PC-9 (cell line): ENCODE measurements at regions not wholly inside any gene's neighbourhood (a gene's known extent, or its start where the extent isn't known, plus 50 kb on each side); places are given as distances from the start of the nearest gene placed in this dataset.

Experiments
- BruUV-seq: library from RNA; stranded (reverse); fragments of 400-500 nt; replicated peaks from 2 replicates; lab custom pipeline; 2021; lab: Mats Ljungman, UMichigan
- CTCF ChIA-PET: fragments of 300-600 bp; sonication (Branson Sonifier 250); formaldehyde crosslinking; loops from one replicate; lab custom pipeline; 2022; ENCODE audit warnings: antibody characterized with exemption; lab: Charles Lee
- POLR2A ChIA-PET: fragments of 300-600 bp; sonication (Branson Sonifier 250); formaldehyde crosslinking; loops from one replicate; lab custom pipeline; 2022; ENCODE audit warnings: antibody characterized with exemption; ENCODE audit not compliant: unreplicated experiment; lab: Charles Lee
- DNase-seq, 2 experiments: peaks; one replicate each; pipeline versions ENCODE4 v3.0.0 to v3.0.0-alpha.2; 2015 to 2022; ENCODE audit warnings: mixed read lengths in 1 of 2
- H2AFZ ChIP-seq: fragments of 200-600 bp; sonication (generic); 2 replicates; pipeline ENCODE4 v1.8.1; 2017; ENCODE audit warnings: antibody characterized with exemption
- H3F3A ChIP-seq: fragments of 200-600 bp; sonication (generic); 2 replicates; pipeline ENCODE4 v1.8.1; 2017; ENCODE audit warnings: antibody characterized with exemption, mild to moderate bottlenecking, low read depth; ENCODE audit not compliant: insufficient read depth
- H3K27ac ChIP-seq: fragments of 200-600 bp; sonication (generic); 2 replicates; pipeline ENCODE4 v1.6.1; 2016; ENCODE audit warnings: mixed run types
- H3K27me3 ChIP-seq: fragments of 200-600 bp; sonication (generic); 2 replicates; pipeline ENCODE4 v1.6.1; 2016; ENCODE audit warnings: low read depth, mixed run types; ENCODE audit not compliant: insufficient read depth
- H3K36me3 ChIP-seq: fragments of 200-600 bp; sonication (generic); 2 replicates; pipeline ENCODE4 v1.6.1; 2016; ENCODE audit warnings: low read depth, mixed run types
- H3K4me1 ChIP-seq: fragments of 200-600 bp; sonication (generic); replicated peaks from 2 replicates; pipeline ENCODE4 v1.6.1; 2016; ENCODE audit warnings: mixed run types; ENCODE audit not compliant: insufficient read depth
- H3K4me2 ChIP-seq: fragments of 200-600 bp; sonication (generic); 2 replicates; pipeline ENCODE4 v1.6.1; 2017; ENCODE audit warnings: mixed run types
- H3K4me3 ChIP-seq: fragments of 200-600 bp; sonication (generic); 2 replicates; pipeline ENCODE4 v1.6.1; 2016; ENCODE audit warnings: mixed run types
- H3K79me2 ChIP-seq: fragments of 200-600 bp; sonication (generic); 2 replicates; pipeline ENCODE4 v1.6.1; 2017; ENCODE audit warnings: low read depth, mixed run types
- H3K9me2 ChIP-seq: fragments of 200-600 bp; sonication (generic); 2 replicates; pipeline ENCODE4 v1.8.1; 2017; ENCODE audit warnings: mild to moderate bottlenecking; ENCODE audit not compliant: insufficient read depth
- H3K9me3 ChIP-seq: fragments of 200-600 bp; sonication (generic); 2 replicates; pipeline ENCODE4 v1.8.1; 2016; ENCODE audit warnings: low read depth; ENCODE audit not compliant: insufficient read depth
- H4K20me1 ChIP-seq: fragments of 200-600 bp; sonication (generic); 2 replicates; pipeline ENCODE4 v1.8.1; 2017; ENCODE audit not compliant: insufficient read depth
- CTCF ChIP-seq: fragments of 200-600 bp; sonication (generic); conservative IDR thresholded peaks from 2 replicates; pipeline ENCODE4 v1.6.1; 2017; ENCODE audit warnings: mixed run types, antibody characterized with exemption, mild to moderate bottlenecking, moderate library complexity
- EZH2 ChIP-seq: fragments of 200-600 bp; sonication (generic); IDR thresholded peaks from 2 replicates; pipeline ENCODE4 v1.8.0; 2017; ENCODE audit warnings: antibody characterized with exemption, low read depth
- intact Hi-C: fragments of 100-400 bp; cut with micrococcal nuclease; formaldehyde crosslinking; loops from one replicate; pipeline ENCODE4 v1.10.0; 2022; ENCODE audit not compliant: unreplicated experiment

GRCh38 chr2:83874712-83875430 lies 584.2 kb downstream of the SUCLG1 start:
- H3K4me3 ChIP-seq, result no peak overlapping the region
- H3K4me1 ChIP-seq, result no peaks in the 10 kb centered on the region
- no TSS peak for BruUV-seq
- CTCF ChIA-PET, result no interaction called here
- H3K9me2 ChIP-seq, result no peaks in the 10 kb centered on the region
- no peaks in the 10 kb centered on the region for H3K27me3 ChIP-seq
- no peak for DNase-seq
- no peak for TF ChIP-seq EZH2
- no peak for TF ChIP-seq CTCF
- H4K20me1 ChIP-seq, result no peaks in the 10 kb centered on the region
- no peak overlapping the region for H2AFZ ChIP-seq
- no peak overlapping the region for H3K27ac ChIP-seq
- no peak overlapping the region for H3K4me2 ChIP-seq
- no peaks in the 10 kb centered on the region for H3F3A ChIP-seq
- no peaks in the 10 kb centered on the region for H3K9me3 ChIP-seq
- POLR2A ChIA-PET, result no interaction called here
- H3K79me2 ChIP-seq, result no peaks in the 10 kb centered on the region
- intact Hi-C loops, result no loop called here
- no peaks in the 10 kb centered on the region for H3K36me3 ChIP-seq

DNA sequence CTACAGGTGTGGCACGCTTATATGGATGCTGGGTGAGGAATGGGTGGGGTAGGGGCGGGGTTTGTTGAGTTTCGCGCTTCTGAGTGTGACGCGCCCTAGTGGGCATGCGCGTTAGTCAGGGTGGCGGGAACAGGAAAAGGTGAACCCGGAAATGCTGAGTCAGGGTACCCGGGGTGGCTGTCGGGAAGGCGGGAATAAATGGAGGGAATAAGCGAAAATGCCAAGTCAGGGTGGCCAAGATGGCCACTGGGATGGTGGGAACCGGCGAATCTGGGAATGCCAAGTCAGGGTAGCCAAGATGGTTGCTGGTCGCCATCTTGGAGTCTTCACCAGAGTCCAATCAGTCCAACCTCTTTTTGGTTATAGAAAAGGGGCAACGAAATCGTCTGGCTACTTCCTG lies 585.0 kb downstream of the SUCLG1 start:
- no TSS peak for BruUV-seq
- H3K27ac ChIP-seq, result no peak overlapping the region
- ChIA-PET POLR2A (no interaction called here), CTCF (no interaction called here)
- no peaks in the 10 kb centered on the region for H3K9me3 ChIP-seq
- no peaks in the 10 kb centered on the region for H3K27me3 ChIP-seq
- no peaks in the 10 kb centered on the region for H3K4me1 ChIP-seq
- intact Hi-C loops, result no loop called here
- no peak overlapping the region for H3K4me2 ChIP-seq
- no peak for DNase-seq
- H3K9me2 ChIP-seq, result no peaks in the 10 kb centered on the region
- H2AFZ ChIP-seq, result no peak overlapping the region
- no peaks in the 10 kb centered on the region for H4K20me1 ChIP-seq
- H3F3A ChIP-seq, result no peaks in the 10 kb centered on the region
- no peak overlapping the region for H3K4me3 ChIP-seq
- no peaks in the 10 kb centered on the region for H3K79me2 ChIP-seq
- no peaks in the 10 kb centered on the region for H3K36me3 ChIP-seq
- TF ChIP-seq EZH2, result no peak

- ChIA-PET CTCF (no interaction called here), POLR2A (no interaction called here)
- no peaks in the 10 kb centered on the region for H3F3A ChIP-seq
- H2AFZ ChIP-seq, result no peak overlapping the region
- no peaks in the 10 kb centered on the region for H3K79me2 ChIP-seq
- H3K4me3 ChIP-seq, result no peak overlapping the region
- H3K36me3 ChIP-seq, result no peaks in the 10 kb centered on the region
- H3K9me3 ChIP-seq, result no peaks in the 10 kb centered on the region
- BruUV-seq, result no TSS peak
- no peak for DNase-seq
- no peaks in the 10 kb centered on the region for H3K4me1 ChIP-seq
- intact Hi-C loops, result no loop called here
- no peaks in the 10 kb centered on the region for H4K20me1 ChIP-seq
- TF ChIP-seq EZH2 (no peak), CTCF (no peak)
- H3K9me2 ChIP-seq, result no peaks in the 10 kb centered on the region
- no peaks in the 10 kb centered on the region for H3K27me3 ChIP-seq
- no peak overlapping the region for H3K27ac ChIP-seq
- no peak overlapping the region for H3K4me2 ChIP-seq
These were observed 586.0 kb downstream of the SUCLG1 start for GRCh38 chr2:83873110-83873509.

- DNase-seq, result no peak
- Histone ChIP-seq H3F3A (no peaks in the 10 kb centered on the region), H2AFZ (no peak overlapping the region), H3K4me2 (no peak overlapping the region), H3K4me1 (no peaks in the 10 kb centered on the region), H3K79me2 (no peaks in the 10 kb centered on the region), H3K27me3 (no peaks in the 10 kb centered on the region), H3K36me3 (no peaks in the 10 kb centered on the region), H3K4me3 (no peak overlapping the region), H3K27ac (no peak overlapping the region), H3K9me2 (no peaks in the 10 kb centered on the region), H4K20me1 (no peaks in the 10 kb centered on the region), H3K9me3 (no peaks in the 10 kb centered on the region)
- intact Hi-C loops, result no loop called here
- ChIA-PET POLR2A (no interaction called here), CTCF (no interaction called here)
- no TSS peak for BruUV-seq
- TF ChIP-seq CTCF (no peak), EZH2 (no peak)
These were observed 592.9 kb downstream of the SUCLG1 start for GRCh38 chr2:83866211-83866610.
